ENCODE measurements at regions not wholly inside any gene's neighbourhood (a gene's known extent, or its start where the extent isn't known, plus 50 kb on each side); places are given as distances from the start of the nearest gene placed in this dataset.

GRCh38 chr10:114767986-114768821, 53.4 kb upstream of the FHIP2A start:
- no peak for DNase-seq (ENCODE audit: low read depth in 1 of 2, low spot score in 1 of 2)
- Histone ChIP-seq H3K4me3 (replicated peaks; ENCODE audit: insufficient read depth, low read length) (no peak overlapping the region), H3K27me3 (ENCODE audit: insufficient read depth, poor library complexity, severe bottlenecking) (peaks cover 38% of the 10 kb centered on the region), H3K27ac (replicated peaks) (no peak overlapping the region)
- no peak for TF ChIP-seq POLR2AphosphoS5 (IDR thresholded peaks at IDR 0.05; ENCODE audit: low read depth)

- no peak for DNase-seq (ENCODE audit: low read depth in 1 of 2, low spot score in 1 of 2)
- TF ChIP-seq POLR2AphosphoS5 (IDR thresholded peaks at IDR 0.05; ENCODE audit: low read depth) (no peak), SPI1 (IDR thresholded peaks at IDR 0.05; ENCODE audit: borderline replicate concordance, low read depth) (no peak), GABPA (IDR thresholded peaks at IDR 0.05; ENCODE audit: low read depth) (no peak), REST (IDR thresholded peaks at IDR 0.05; ENCODE audit: insufficient replicate concordance, low read depth) (no peak)
- TF ChIP-seq, protein P1, sequence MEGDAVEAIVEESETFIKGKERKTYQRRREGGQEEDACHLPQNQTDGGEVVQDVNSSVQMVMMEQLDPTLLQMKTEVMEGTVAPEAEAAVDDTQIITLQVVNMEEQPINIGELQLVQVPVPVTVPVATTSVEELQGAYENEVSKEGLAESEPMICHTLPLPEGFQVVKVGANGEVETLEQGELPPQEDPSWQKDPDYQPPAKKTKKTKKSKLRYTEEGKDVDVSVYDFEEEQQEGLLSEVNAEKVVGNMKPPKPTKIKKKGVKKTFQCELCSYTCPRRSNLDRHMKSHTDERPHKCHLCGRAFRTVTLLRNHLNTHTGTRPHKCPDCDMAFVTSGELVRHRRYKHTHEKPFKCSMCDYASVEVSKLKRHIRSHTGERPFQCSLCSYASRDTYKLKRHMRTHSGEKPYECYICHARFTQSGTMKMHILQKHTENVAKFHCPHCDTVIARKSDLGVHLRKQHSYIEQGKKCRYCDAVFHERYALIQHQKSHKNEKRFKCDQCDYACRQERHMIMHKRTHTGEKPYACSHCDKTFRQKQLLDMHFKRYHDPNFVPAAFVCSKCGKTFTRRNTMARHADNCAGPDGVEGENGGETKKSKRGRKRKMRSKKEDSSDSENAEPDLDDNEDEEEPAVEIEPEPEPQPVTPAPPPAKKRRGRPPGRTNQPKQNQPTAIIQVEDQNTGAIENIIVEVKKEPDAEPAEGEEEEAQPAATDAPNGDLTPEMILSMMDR (IDR thresholded peaks at IDR 0.05; ENCODE audit: insufficient read depth, low read length) = no peak
- Histone ChIP-seq H3K4me3 (replicated peaks; ENCODE audit: insufficient read depth, low read length) (no peak overlapping the region), H3K27ac (replicated peaks) (no peak overlapping the region), H3K27me3 (ENCODE audit: insufficient read depth, poor library complexity, severe bottlenecking) (peaks cover 38% of the 10 kb centered on the region)
Observed at GRCh38 chr10:114770009-114770408, 51.6 kb upstream of the FHIP2A start.

DNA sequence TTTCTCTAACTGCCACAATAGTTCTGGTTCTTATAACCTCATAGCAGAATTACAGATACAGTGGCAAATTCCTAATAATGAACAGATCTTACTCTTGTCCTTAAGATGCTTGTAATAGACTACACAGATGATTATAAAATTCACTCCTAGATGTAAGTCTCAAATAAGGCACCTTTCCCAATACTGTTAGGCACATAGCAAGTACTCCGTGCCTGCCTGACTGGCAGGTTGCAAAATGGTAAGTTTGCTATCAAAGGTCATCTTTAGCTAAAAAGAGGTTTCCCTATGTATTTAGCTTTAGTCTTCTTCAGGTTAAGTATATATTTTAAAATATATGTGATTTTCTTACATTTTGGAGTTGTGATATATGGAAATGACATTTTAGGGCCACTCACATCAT, 50.4 kb upstream of the FHIP2A start:
- no peak for DNase-seq (ENCODE audit: low read depth in 1 of 2, low spot score in 1 of 2)
- no peak overlapping the region for H3K27ac ChIP-seq (replicated peaks)
- TF ChIP-seq SPI1 (IDR thresholded peaks at IDR 0.05; ENCODE audit: borderline replicate concordance, low read depth) (no peak), POLR2AphosphoS5 (IDR thresholded peaks at IDR 0.05; ENCODE audit: low read depth) (no peak), REST (IDR thresholded peaks at IDR 0.05; ENCODE audit: insufficient replicate concordance, low read depth) (no peak), GABPA (IDR thresholded peaks at IDR 0.05; ENCODE audit: low read depth) (no peak)
- TF ChIP-seq, protein P1 (IDR thresholded peaks at IDR 0.05; ENCODE audit: insufficient read depth, low read length) = no peak
- H3K27me3 ChIP-seq (ENCODE audit: insufficient read depth, poor library complexity, severe bottlenecking) = peaks cover 32% of the 10 kb centered on the region
- no peak overlapping the region for H3K4me3 ChIP-seq (replicated peaks; ENCODE audit: insufficient read depth, low read length)

- DNase-seq (ENCODE audit: low read depth in 1 of 2, low spot score in 1 of 2) = no peak
- Histone ChIP-seq H3K4me3 (replicated peaks; ENCODE audit: insufficient read depth, low read length) (no peak overlapping the region), H3K27ac (replicated peaks) (no peak overlapping the region), H3K27me3 (ENCODE audit: insufficient read depth, poor library complexity, severe bottlenecking) (peaks cover 26% of the 10 kb centered on the region)
- TF ChIP-seq SPI1 (IDR thresholded peaks at IDR 0.05; ENCODE audit: borderline replicate concordance, low read depth) (no peak), GABPA (IDR thresholded peaks at IDR 0.05; ENCODE audit: low read depth) (no peak), POLR2AphosphoS5 (IDR thresholded peaks at IDR 0.05; ENCODE audit: low read depth) (no peak), REST (IDR thresholded peaks at IDR 0.05; ENCODE audit: insufficient replicate concordance, low read depth) (no peak)
- TF ChIP-seq, protein P1 (IDR thresholded peaks at IDR 0.05; ENCODE audit: insufficient read depth, low read length) = no peak
Observed at GRCh38 chr10:114771749-114772148, 49.8 kb upstream of the FHIP2A start.
